Activated B cell treated with CpG ODN at 0.5 μM for 24 hours (primary cell): ENCODE measurements at regions not wholly inside any gene's neighbourhood (a gene's known extent, or its start where the extent isn't known, plus 50 kb on each side); places are given as distances from the start of the nearest gene placed in this dataset.

Experiments
- ATAC-seq: fragments of 200-7000 bp; cut with Tn5 transposase; one replicate; pipeline ENCODE4 v1.10.0; 2021; ENCODE audit warnings: low read depth, mild to moderate bottlenecking, moderate library complexity
- CTCF ChIA-PET: fragments of 350-600 bp; sonication (Branson Sonifier 250); formaldehyde crosslinking; loops from one replicate; lab custom pipeline; 2021; ENCODE audit warnings: antibody characterized with exemption; lab: Charles Lee
- POLR2A ChIA-PET: fragments of 350-600 bp; sonication (Branson Sonifier 250); formaldehyde crosslinking; loops from one replicate; lab custom pipeline; 2021; ENCODE audit warnings: antibody characterized with exemption; lab: Charles Lee
- DNase-seq: peaks from one replicate; pipeline ENCODE4 v3.0.0; 2022
- H3K27ac Mint-ChIP-seq: one replicate; pipeline ENCODE4 v1.8.0; 2020; ENCODE audit warnings: mixed read lengths
- H3K27me3 Mint-ChIP-seq: one replicate; pipeline ENCODE4 v1.8.0; 2021; ENCODE audit warnings: mixed read lengths
- H3K36me3 Mint-ChIP-seq: one replicate; pipeline ENCODE4 v1.8.0; 2021; ENCODE audit warnings: low read depth, mixed read lengths
- H3K4me1 Mint-ChIP-seq: one replicate; pipeline ENCODE4 v1.8.0; 2021; ENCODE audit warnings: mixed read lengths
- H3K4me3 Mint-ChIP-seq: one replicate; pipeline ENCODE4 v1.8.0; 2020; ENCODE audit warnings: mild to moderate bottlenecking, mixed read lengths
- H3K9me3 Mint-ChIP-seq: one replicate; pipeline ENCODE4 v1.8.0; 2020; ENCODE audit warnings: mixed read lengths
- CTCF ChIP-seq: fragments of 200-600 bp; IDR thresholded peaks from one replicate; pipeline ENCODE4 v1.8.0; 2022; ENCODE audit warnings: antibody characterized with exemption, mild to moderate bottlenecking
- intact Hi-C: fragments of 100-400 bp; cut with micrococcal nuclease; formaldehyde crosslinking; loops from one replicate; pipeline ENCODE4 v1.15.1; 2024

GRCh38 chr7:8923164-8923806 is 489.9 kb downstream of the NXPH1 start:
- Mint-ChIP-seq H3K4me3 (no peak overlapping the region), H3K36me3 (no peaks in the 10 kb centered on the region), H3K27ac (no peak overlapping the region), H3K9me3 (no peaks in the 10 kb centered on the region), H3K27me3 (no peaks in the 10 kb centered on the region), H3K4me1 (no peaks in the 10 kb centered on the region)
- intact Hi-C loops, result no loop called here
- POLR2A ChIA-PET, result no interaction called here
- TF ChIP-seq CTCF, result no peak
- ATAC-seq (no peak), DNase-seq (no peak)
- CTCF ChIA-PET, result no interaction called here

GRCh38 chr7:8931906-8932646 is 498.7 kb downstream of the NXPH1 start:
- Mint-ChIP-seq H3K36me3 (no peaks in the 10 kb centered on the region), H3K27ac (no peak overlapping the region), H3K4me3 (no peak overlapping the region), H3K27me3 (no peaks in the 10 kb centered on the region), H3K4me1 (no peaks in the 10 kb centered on the region), H3K9me3 (peaks cover 2% of the 10 kb centered on the region)
- intact Hi-C loops, result no loop called here
- ChIA-PET CTCF (no interaction called here), POLR2A (no interaction called here)
- DNase-seq (no peak), ATAC-seq (no peak)
- TF ChIP-seq CTCF, result no peak

GRCh38 chr7:8932751-8933150 is 499.3 kb downstream of the NXPH1 start:
- peaks cover 2% of the 10 kb centered on the region for H3K9me3 Mint-ChIP-seq
- POLR2A ChIA-PET, result no interaction called here
- H3K27me3 Mint-ChIP-seq, result no peaks in the 10 kb centered on the region
- DNase-seq (no peak), ATAC-seq (no peak)
- CTCF ChIA-PET, result no interaction called here
- no peaks in the 10 kb centered on the region for H3K4me1 Mint-ChIP-seq
- H3K27ac Mint-ChIP-seq, result no peak overlapping the region
- H3K4me3 Mint-ChIP-seq, result no peak overlapping the region
- no peaks in the 10 kb centered on the region for H3K36me3 Mint-ChIP-seq
- no peak for TF ChIP-seq CTCF
- intact Hi-C loops, result no loop called here

GRCh38 chr7:8937204-8937603 is 503.8 kb downstream of the NXPH1 start:
- Mint-ChIP-seq H3K27me3 (no peaks in the 10 kb centered on the region), H3K4me3 (no peak overlapping the region), H3K36me3 (no peaks in the 10 kb centered on the region), H3K4me1 (no peaks in the 10 kb centered on the region), H3K9me3 (peaks cover 5% of the 10 kb centered on the region), H3K27ac (no peak overlapping the region)
- DNase-seq (no peak), ATAC-seq (no peak)
- ChIA-PET CTCF (no interaction called here), POLR2A (no interaction called here)
- TF ChIP-seq CTCF, result no peak
- intact Hi-C loops, result no loop called here

GRCh38 chr7:8938044-8938805 is 504.8 kb downstream of the NXPH1 start:
- ChIA-PET CTCF (no interaction called here), POLR2A (no interaction called here)
- no peaks in the 10 kb centered on the region for H3K4me1 Mint-ChIP-seq
- H3K36me3 Mint-ChIP-seq, result no peaks in the 10 kb centered on the region
- TF ChIP-seq CTCF, result no peak
- no peak overlapping the region for H3K4me3 Mint-ChIP-seq
- no peaks in the 10 kb centered on the region for H3K27me3 Mint-ChIP-seq
- peaks cover 5% of the 10 kb centered on the region for H3K9me3 Mint-ChIP-seq
- no peak for DNase-seq
- no peak for ATAC-seq
- intact Hi-C loops, result no loop called here
- no peak overlapping the region for H3K27ac Mint-ChIP-seq
